ENCODE measurements at regions not wholly inside any gene's neighbourhood (a gene's known extent, or its start where the extent isn't known, plus 50 kb on each side); places are given as distances from the start of the nearest gene placed in this dataset.
A peak's percentile ranks its signal among the peaks of the same experiment; 100 is the strongest.

- Histone ChIP-seq H3K4me1 (ENCODE audit: low read depth) (peaks cover 8% of the 10 kb centered on the region), H3K36me3 (no peaks in the 10 kb centered on the region), H3K9me3 (ENCODE audit: low read depth) (no peaks in the 10 kb centered on the region), H3K27me3 (no peaks in the 10 kb centered on the region), H3K4me3 (no peak overlapping the region), H3K27ac (no peak overlapping the region)
- TF ChIP-seq CTCF (IDR thresholded peaks at IDR 0.05; ENCODE audit: low read depth, low read length): no peak
- DNase-seq (ENCODE audit: low read depth in 1 of 2, low spot score in 1 of 2): peak in 1 of 2 donors; percentile 34
Observed at GRCh38 chr16:86872833-86873232, 294.5 kb downstream of the FOXL1 start.

GRCh38 chr16:86874141-86874540 is 295.8 kb downstream of the FOXL1 start:
- DNase-seq (ENCODE audit: low read depth in 1 of 2, low spot score in 1 of 2): peak; percentile 20 to 62
- no peaks in the 10 kb centered on the region for H3K27me3 ChIP-seq

GRCh38 chr16:86876499-86876898 is 298.1 kb downstream of the FOXL1 start:
- no peak overlapping the region for H3K27ac ChIP-seq
- peaks cover 10% of the 10 kb centered on the region for H3K4me1 ChIP-seq (ENCODE audit: low read depth)
- H3K9me3 ChIP-seq (ENCODE audit: low read depth): no peaks in the 10 kb centered on the region
- no peak overlapping the region for H3K4me3 ChIP-seq
- no peaks in the 10 kb centered on the region for H3K36me3 ChIP-seq
- no peak for TF ChIP-seq CTCF (IDR thresholded peaks at IDR 0.05; ENCODE audit: low read depth, low read length)
- no peaks in the 10 kb centered on the region for H3K27me3 ChIP-seq
- no peak for DNase-seq (ENCODE audit: low read depth in 1 of 2, low spot score in 1 of 2)

More at GRCh38 chr16:86874141-86874540, 295.8 kb downstream of the FOXL1 start:
- Histone ChIP-seq H3K27ac (no peak overlapping the region), H3K4me3 (no peak overlapping the region), H3K36me3 (no peaks in the 10 kb centered on the region), H3K4me1 (ENCODE audit: low read depth) (peaks cover 11% of the 10 kb centered on the region), H3K9me3 (ENCODE audit: low read depth) (no peaks in the 10 kb centered on the region)
- peak; percentile 62 for TF ChIP-seq CTCF (IDR thresholded peaks at IDR 0.05; ENCODE audit: low read depth, low read length)

GRCh38 chr16:86877108-86877507 is 298.8 kb downstream of the FOXL1 start:
- no peak for TF ChIP-seq CTCF (IDR thresholded peaks at IDR 0.05; ENCODE audit: low read depth, low read length)
- H3K27me3 ChIP-seq: no peaks in the 10 kb centered on the region
- H3K9me3 ChIP-seq (ENCODE audit: low read depth): no peaks in the 10 kb centered on the region

GRCh38 chr16:86877835-86878234 is 299.5 kb downstream of the FOXL1 start:
- Histone ChIP-seq H3K4me1 (ENCODE audit: low read depth) (peaks cover 7% of the 10 kb centered on the region), H3K4me3 (no peak overlapping the region), H3K36me3 (no peaks in the 10 kb centered on the region), H3K27ac (no peak overlapping the region), H3K27me3 (no peaks in the 10 kb centered on the region), H3K9me3 (ENCODE audit: low read depth) (no peaks in the 10 kb centered on the region)
- no peak for TF ChIP-seq CTCF (IDR thresholded peaks at IDR 0.05; ENCODE audit: low read depth, low read length)
- no peak for DNase-seq (ENCODE audit: low read depth in 1 of 2, low spot score in 1 of 2)

More at GRCh38 chr16:86877108-86877507, 298.8 kb downstream of the FOXL1 start:
- Histone ChIP-seq H3K4me1 (ENCODE audit: low read depth) (peaks cover 10% of the 10 kb centered on the region), H3K27ac (no peak overlapping the region), H3K36me3 (no peaks in the 10 kb centered on the region), H3K4me3 (no peak overlapping the region)
- DNase-seq (ENCODE audit: low read depth in 1 of 2, low spot score in 1 of 2): no peak

Data from cardiac muscle cell (in vitro differentiated cells and primary cell).